IMR-90 (cell line): ENCODE measurements at regions not wholly inside any gene's neighbourhood (a gene's known extent, or its start where the extent isn't known, plus 50 kb on each side); places are given as distances from the start of the nearest gene placed in this dataset.

Experiments used
- ATAC-seq: fragments of 200-7000 bp; cut with Tn5 transposase; 2 replicates; pipeline ENCODE4 v1.9.1; 2020; ENCODE audit warnings: low read depth, mild to moderate bottlenecking, moderate library complexity
- BruUV-seq: library from RNA; stranded (reverse); fragments of 400-500 nt; replicated peaks from 2 replicates; lab custom pipeline; 2021; lab: Mats Ljungman, UMichigan
- CTCF ChIA-PET: fragments of 300-600 bp; formaldehyde crosslinking; extraction: SDS; loops from one replicate; lab custom pipeline; 2021; ENCODE audit warnings: antibody characterized with exemption; lab: Yijun Ruan, JAX
- POLR2A ChIA-PET: fragments of 300-600 bp; sonication (Branson Sonifier 250); formaldehyde crosslinking; loops from one replicate; lab custom pipeline; 2022; ENCODE audit warnings: antibody characterized with exemption; ENCODE audit not compliant: unreplicated experiment; lab: Charles Lee
- DNase-seq: peaks from one replicate; pipeline ENCODE4 v3.0.0; 2013
- H2AFZ ChIP-seq: replicated peaks from 2 replicates; pipeline ENCODE3; 2013; ENCODE audit warnings: low read length, mild to moderate bottlenecking; ENCODE audit not compliant: poor library complexity
- H2AK5ac ChIP-seq: 2 replicates; pipeline ENCODE4 v1.6.1; 2013; ENCODE audit warnings: low read depth, low read length, inconsistent platforms
- H2AK9ac ChIP-seq: replicated peaks from 2 replicates; pipeline ENCODE3; 2013; ENCODE audit warnings: mild to moderate bottlenecking, low read depth, low read length, moderate library complexity; ENCODE audit not compliant: poor library complexity
- H2BK120ac ChIP-seq: 2 replicates; pipeline ENCODE4 v1.6.1; 2013; ENCODE audit warnings: low read depth, low read length, inconsistent platforms
- H2BK15ac ChIP-seq: 3 replicates; pipeline ENCODE4 v1.6.1; 2013; ENCODE audit warnings: low read depth, low read length, inconsistent platforms
- H2BK20ac ChIP-seq: 2 replicates; pipeline ENCODE4 v1.6.1; 2013; ENCODE audit warnings: low read depth, mild to moderate bottlenecking, inconsistent platforms, low read length, moderate library complexity
- H2BK5ac ChIP-seq: 2 replicates; pipeline ENCODE4 v1.6.1; 2013; ENCODE audit warnings: mild to moderate bottlenecking, low read depth, low read length, inconsistent platforms; ENCODE audit not compliant: poor library complexity, severe bottlenecking
- H3K14ac ChIP-seq: replicated peaks from 2 replicates; pipeline ENCODE4 v1.6.1; 2013; ENCODE audit warnings: low read depth, low read length, inconsistent platforms
- H3K18ac ChIP-seq: 2 replicates; pipeline ENCODE4 v1.6.1; 2013; ENCODE audit warnings: low read depth, low read length, control low read depth
- H3K23ac ChIP-seq: 2 replicates; pipeline ENCODE4 v1.6.1; 2013; ENCODE audit warnings: low read depth, low read length, inconsistent platforms
- H3K27ac ChIP-seq: 2 replicates; pipeline ENCODE4 v1.5.1; 2013; ENCODE audit warnings: mild to moderate bottlenecking, control low read depth, low read length; ENCODE audit not compliant: insufficient read depth
- H3K27me3 ChIP-seq: 2 replicates; pipeline ENCODE4 v1.6.1; 2013; ENCODE audit warnings: low read length; ENCODE audit not compliant: control insufficient read depth, insufficient read depth
- H3K36me3 ChIP-seq: 2 replicates; pipeline ENCODE4 v1.6.1; 2013; ENCODE audit warnings: low read length, mixed read lengths; ENCODE audit not compliant: control insufficient read depth, insufficient read depth
- H3K4ac ChIP-seq: 2 replicates; pipeline ENCODE4 v1.6.1; 2013; ENCODE audit warnings: low read depth, low read length, inconsistent platforms
- H3K4me1 ChIP-seq: 2 replicates; pipeline ENCODE4 v1.6.1; 2013; ENCODE audit warnings: low read length, mixed read lengths; ENCODE audit not compliant: control insufficient read depth, insufficient read depth
- H3K4me2 ChIP-seq: 2 replicates; pipeline ENCODE4 v1.6.1; 2013; ENCODE audit warnings: low read depth, mild to moderate bottlenecking, control low read depth, low read length, moderate library complexity
- H3K4me3 ChIP-seq: 2 replicates; pipeline ENCODE4 v1.5.1; 2013; ENCODE audit warnings: low read depth, mild to moderate bottlenecking, control low read depth, low read length, moderate library complexity; ENCODE audit not compliant: insufficient read depth
- H3K56ac ChIP-seq: 2 replicates; pipeline ENCODE4 v1.6.1; 2013; ENCODE audit warnings: low read length, inconsistent platforms; ENCODE audit not compliant: insufficient read depth; ENCODE audit errors: extremely low read depth
- H3K79me1 ChIP-seq, 2 experiments: 2 replicates each; pipeline ENCODE4 v1.6.1; 2013; ENCODE audit warnings: low read length in 2 of 2, inconsistent platforms in 1 of 2, low read depth in 1 of 2
- H3K9ac ChIP-seq: 2 replicates; pipeline ENCODE4 v1.6.1; 2013; ENCODE audit warnings: low read depth, low read length, control low read depth
- H3K9me1 ChIP-seq: 2 replicates; pipeline ENCODE4 v1.6.1; 2013; ENCODE audit warnings: low read length, inconsistent platforms; ENCODE audit not compliant: insufficient read depth
- H3K9me3 ChIP-seq: 2 replicates; pipeline ENCODE4 v1.6.1; 2013; ENCODE audit warnings: low read length; ENCODE audit not compliant: control insufficient read depth, insufficient read depth
- H4K20me1 ChIP-seq: 2 replicates; pipeline ENCODE4 v1.6.1; 2013; ENCODE audit warnings: low read length, inconsistent platforms; ENCODE audit not compliant: insufficient read depth
- H4K5ac ChIP-seq: 2 replicates; pipeline ENCODE4 v1.6.1; 2013; ENCODE audit warnings: mild to moderate bottlenecking, low read depth, low read length, control low read depth
- H4K8ac ChIP-seq, 2 experiments: 2 replicates each; pipeline ENCODE4 v1.6.1; 2013; ENCODE audit warnings: low read depth in 2 of 2, low read length in 2 of 2, control low read depth in 1 of 2, inconsistent platforms in 1 of 2
- H4K91ac ChIP-seq: 2 replicates; pipeline ENCODE4 v1.6.1; 2013; ENCODE audit warnings: low read depth, low read length, inconsistent platforms; ENCODE audit not compliant: insufficient read depth
- FOS ChIP-seq: fragments of 150-350 bp; IDR thresholded peaks from 2 replicates; pipeline ENCODE4 v1.6.1; 2016; ENCODE audit warnings: low read depth, low read length
- MAFK ChIP-seq: IDR thresholded peaks from 2 replicates; pipeline ENCODE4 v1.6.1; 2012; ENCODE audit warnings: low read depth, low read length, improper control_type of control experiment
- MXI1 ChIP-seq: IDR thresholded peaks from 2 replicates; pipeline ENCODE4 v1.6.1; 2012; ENCODE audit warnings: low read depth, mild to moderate bottlenecking, low read length, moderate library complexity, borderline replicate concordance
- WGBS, 2 experiments: methylation state at CpG; one replicate each; pipeline versions ENCODE4 v1.1.5 to v1.1.7; 2013; ENCODE audit warnings: missing lambda C conversion rate in 2 of 2; ENCODE audit not compliant: insufficient read length in 1 of 2; ENCODE audit errors: extremely low coverage in 2 of 2; 5-methylcytosine and 5-hydroxymethylcytosine counted together
- dilution Hi-C: fragments of 300-500 bp; cut with HindIII; formaldehyde crosslinking; loops from one replicate; pipeline ENCODE4 v1.14.3; 2018; ENCODE audit warnings: low sequenced_read_pairs; ENCODE audit not compliant: unreplicated experiment
- in situ Hi-C: fragments of 300-500 bp; cut with MboI; formaldehyde crosslinking; loops from 3 replicates; pipeline ENCODE4 v1.14.3; 2019; ENCODE audit warnings: low sequenced_read_pairs, inconsistent platforms, mixed read lengths
- intact Hi-C: fragments of 100-400 bp; cut with micrococcal nuclease; formaldehyde crosslinking; loops from 2 replicates; pipeline ENCODE4 v1.10.0; 2022

- no peak overlapping the region for H4K91ac ChIP-seq
- in situ Hi-C loops: no loop called here
- H2BK5ac ChIP-seq: no peak overlapping the region
- no peak overlapping the region for H3K27ac ChIP-seq
- H3K27me3 ChIP-seq: no peaks in the 10 kb centered on the region
- ChIA-PET CTCF (interaction anchor here (0.7 kb wide), 1 partner anchor 27 kb away, joined by 4 read pairs; no protein-coding TSS in a partner anchor), POLR2A (interaction anchor here (0.6 kb wide), 2 partner anchors 97 to 185 kb away, joined by 5 read pairs; no protein-coding TSS in a partner anchor)
- no peak overlapping the region for H3K4ac ChIP-seq
- 40% methylated on average over 4 of the region's 6 CpGs; no CpG with 5 or more reads in 1 of the 2 experiments for WGBS, 2 experiments
- no peaks in the 10 kb centered on the region for H3K4me1 ChIP-seq
- H2AK5ac ChIP-seq: no peak overlapping the region
- intact Hi-C loops: no loop called here
- TF ChIP-seq FOS (no peak), MAFK (no peak), MXI1 (no peak)
- no peak overlapping the region for H3K4me2 ChIP-seq
- no peak overlapping the region for H3K18ac ChIP-seq
- H2BK15ac ChIP-seq: no peak overlapping the region
- no TSS peak for BruUV-seq
- H3K9me3 ChIP-seq: no peaks in the 10 kb centered on the region
- H2AK9ac ChIP-seq: no peak overlapping the region
- no peak overlapping the region for H3K9ac ChIP-seq
- H3K79me1 ChIP-seq: 0 out of 4 replicates have a peak, but pooled peaks cover 3% of the 10 kb centered on the region in 2 experiments
- H3K56ac ChIP-seq: no peak overlapping the region
- no peaks in the 10 kb centered on the region for H4K20me1 ChIP-seq
- no peak overlapping the region for H3K14ac ChIP-seq
- H4K8ac ChIP-seq: no peak overlapping the region
- H2AFZ ChIP-seq: no peak overlapping the region
- H3K36me3 ChIP-seq: peaks cover 7% of the 10 kb centered on the region
- no peak overlapping the region for H2BK20ac ChIP-seq
- H3K4me3 ChIP-seq: no peak overlapping the region
- dilution Hi-C loops: no loop called here
- no peaks in the 10 kb centered on the region for H3K9me1 ChIP-seq
- H3K23ac ChIP-seq: no peak overlapping the region
- ATAC-seq: peak; percentile 21; the same call in 1 of the 2 replicates
- H4K5ac ChIP-seq: no peak overlapping the region
- no peak overlapping the region for H2BK120ac ChIP-seq
- DNase-seq: peak; percentile 37
These were observed 65.7 kb upstream of the MORC3 start for GRCh38 chr21:36254106-36254941.
